Omental fat pad (tissue), 3 donors: ENCODE measurements at regions not wholly inside any gene's neighbourhood (a gene's known extent, or its start where the extent isn't known, plus 50 kb on each side); places are given as distances from the start of the nearest gene placed in this dataset.

Source experiments
- ATAC-seq: fragments of 150-250 bp; one replicate; pipeline ENCODE4 v1.9.1; 2016; ENCODE audit warnings: mild to moderate bottlenecking, moderate library complexity; ENCODE audit not compliant: low FRiP score
- DNase-seq: peaks from one replicate; pipeline ENCODE4 v3.0.0-alpha.2; 2019; ENCODE audit warnings: low spot score
- TF ChIP-seq, protein P1 (sequence below), 3 donors: fragments of 450-650 bp; IDR thresholded peaks; one replicate each; pipeline ENCODE4 v1.5.1; 2016 to 2017; ENCODE audit warnings: antibody characterized with exemption in 3 of 3, mild to moderate bottlenecking in 3 of 3, moderate library complexity in 2 of 3

DNA sequence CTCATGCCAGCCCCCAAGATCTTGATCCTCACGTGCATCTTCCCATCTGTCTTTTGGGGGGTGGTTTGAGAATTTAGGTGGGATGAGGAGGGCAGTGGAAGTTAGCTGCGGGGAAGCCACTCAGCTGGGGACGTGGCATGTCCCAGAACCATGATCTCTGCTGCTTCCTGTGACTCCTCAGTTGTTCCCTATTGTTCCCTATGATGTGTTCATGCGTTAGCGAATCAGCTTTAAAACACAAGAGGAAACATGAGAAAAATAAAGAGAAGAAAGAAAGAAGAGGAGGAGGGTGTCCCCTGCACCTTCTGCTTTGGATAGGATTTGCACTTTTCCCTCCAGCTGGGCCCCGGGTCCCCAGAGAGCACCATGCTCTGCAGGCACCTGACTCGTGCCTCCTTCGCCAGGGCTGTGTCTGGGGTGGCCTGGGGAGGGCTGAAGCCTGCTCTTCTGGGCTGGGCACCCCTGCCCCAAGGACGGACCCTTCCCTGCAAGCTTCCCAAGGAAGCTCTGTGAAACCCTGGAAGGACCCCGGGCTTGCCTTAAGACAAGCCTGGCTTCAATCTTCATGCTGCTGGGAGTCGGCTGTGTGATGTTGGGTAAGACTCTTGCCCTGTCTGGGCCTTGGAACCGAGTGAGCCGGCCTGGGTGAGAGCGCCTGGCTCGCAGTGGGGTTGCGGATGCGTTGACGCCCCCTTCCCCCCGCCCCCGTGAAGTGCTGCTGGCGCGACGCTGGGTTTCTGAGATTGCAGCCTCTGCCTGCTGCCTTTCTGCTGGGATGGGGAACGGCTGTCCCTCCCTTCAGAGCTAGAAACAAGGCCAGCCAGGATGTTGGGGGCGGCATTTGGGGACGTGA lies 62.8 kb upstream of the CIBAR2 start:
- no peak for ATAC-seq
- no peak for DNase-seq
- TF ChIP-seq, protein P1, sequence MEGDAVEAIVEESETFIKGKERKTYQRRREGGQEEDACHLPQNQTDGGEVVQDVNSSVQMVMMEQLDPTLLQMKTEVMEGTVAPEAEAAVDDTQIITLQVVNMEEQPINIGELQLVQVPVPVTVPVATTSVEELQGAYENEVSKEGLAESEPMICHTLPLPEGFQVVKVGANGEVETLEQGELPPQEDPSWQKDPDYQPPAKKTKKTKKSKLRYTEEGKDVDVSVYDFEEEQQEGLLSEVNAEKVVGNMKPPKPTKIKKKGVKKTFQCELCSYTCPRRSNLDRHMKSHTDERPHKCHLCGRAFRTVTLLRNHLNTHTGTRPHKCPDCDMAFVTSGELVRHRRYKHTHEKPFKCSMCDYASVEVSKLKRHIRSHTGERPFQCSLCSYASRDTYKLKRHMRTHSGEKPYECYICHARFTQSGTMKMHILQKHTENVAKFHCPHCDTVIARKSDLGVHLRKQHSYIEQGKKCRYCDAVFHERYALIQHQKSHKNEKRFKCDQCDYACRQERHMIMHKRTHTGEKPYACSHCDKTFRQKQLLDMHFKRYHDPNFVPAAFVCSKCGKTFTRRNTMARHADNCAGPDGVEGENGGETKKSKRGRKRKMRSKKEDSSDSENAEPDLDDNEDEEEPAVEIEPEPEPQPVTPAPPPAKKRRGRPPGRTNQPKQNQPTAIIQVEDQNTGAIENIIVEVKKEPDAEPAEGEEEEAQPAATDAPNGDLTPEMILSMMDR (IDR thresholded peaks at IDR 0.05), result no peak

DNA sequence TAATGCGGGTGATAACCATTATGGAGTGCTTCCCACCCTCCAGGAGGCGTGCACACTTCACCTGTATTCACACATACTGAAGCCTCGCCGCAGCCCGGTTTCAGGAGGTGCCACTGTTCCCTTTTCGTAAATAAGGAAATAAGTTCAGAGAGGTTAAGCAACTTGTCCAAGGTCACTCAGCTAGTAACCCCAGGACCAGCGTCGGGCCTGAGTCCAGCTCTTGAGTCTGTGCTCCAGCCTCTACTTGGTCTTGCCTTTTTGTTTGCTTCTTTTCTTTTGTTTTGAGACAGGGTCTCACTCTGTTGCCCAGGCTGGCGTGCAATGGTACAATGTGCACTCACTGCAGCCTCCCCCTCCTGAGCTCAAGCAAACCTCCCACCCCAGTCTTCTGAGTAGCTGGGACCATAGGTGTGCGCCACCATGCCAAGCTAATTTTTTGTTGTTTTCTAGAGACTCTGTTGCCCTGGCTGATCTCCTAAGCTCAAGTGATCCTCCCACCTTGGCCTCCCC lies 63.5 kb upstream of the CIBAR2 start:
- no peak for DNase-seq
- ATAC-seq, result no peak
- TF ChIP-seq, protein P1 (IDR thresholded peaks at IDR 0.05), result no peak

DNA sequence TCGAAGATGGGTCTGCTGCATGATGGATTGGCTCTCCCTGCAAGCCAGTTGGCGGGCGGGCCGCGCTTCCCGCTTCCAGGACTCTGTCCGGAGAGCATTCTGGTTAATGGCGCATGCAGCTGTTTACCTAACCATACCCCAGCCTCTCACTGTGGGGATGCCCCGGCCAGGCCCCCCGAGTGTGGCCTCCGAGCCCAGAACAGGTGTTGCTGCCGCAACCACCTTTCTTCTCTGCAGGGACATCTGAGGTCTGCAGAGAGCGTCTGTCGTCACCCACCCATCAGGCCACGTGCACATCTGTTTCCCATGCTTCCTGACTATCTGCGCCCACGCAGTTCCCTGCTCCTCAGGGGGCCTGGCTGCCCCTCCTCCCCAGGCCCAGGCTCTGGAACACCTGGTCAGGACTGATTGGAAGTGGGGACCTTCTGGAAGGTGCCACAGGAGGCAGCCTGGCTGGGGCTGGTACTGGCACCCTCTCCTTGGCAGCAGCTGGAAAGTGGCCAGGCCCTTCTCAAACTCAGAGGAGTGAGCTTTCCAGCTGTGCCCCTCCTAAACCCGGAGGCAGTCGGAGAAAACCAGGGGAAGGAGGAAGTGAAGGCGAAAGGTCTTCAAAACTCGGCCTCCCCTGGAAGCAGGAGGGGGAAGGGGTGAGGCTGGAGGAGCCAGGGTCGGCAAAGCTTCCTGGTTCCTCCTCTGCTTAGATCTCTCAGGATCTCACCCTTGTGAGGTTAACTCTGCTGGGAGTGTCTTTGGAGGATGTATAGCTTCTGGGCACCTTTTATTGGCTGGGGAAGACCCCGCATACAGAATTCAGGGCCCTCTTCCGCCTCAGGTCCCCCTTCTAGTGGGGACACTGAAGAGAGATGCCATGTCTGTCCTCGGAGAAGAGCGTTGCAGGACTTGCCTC lies 64.5 kb upstream of the CIBAR2 start:
- no peak for ATAC-seq
- TF ChIP-seq, protein P1 (IDR thresholded peaks at IDR 0.05), result no peak
- DNase-seq, result no peak

GRCh38 chr16:85177448-85177846 lies 65.2 kb upstream of the CIBAR2 start:
- TF ChIP-seq, protein P1 (IDR thresholded peaks at IDR 0.05), result no peak

DNA sequence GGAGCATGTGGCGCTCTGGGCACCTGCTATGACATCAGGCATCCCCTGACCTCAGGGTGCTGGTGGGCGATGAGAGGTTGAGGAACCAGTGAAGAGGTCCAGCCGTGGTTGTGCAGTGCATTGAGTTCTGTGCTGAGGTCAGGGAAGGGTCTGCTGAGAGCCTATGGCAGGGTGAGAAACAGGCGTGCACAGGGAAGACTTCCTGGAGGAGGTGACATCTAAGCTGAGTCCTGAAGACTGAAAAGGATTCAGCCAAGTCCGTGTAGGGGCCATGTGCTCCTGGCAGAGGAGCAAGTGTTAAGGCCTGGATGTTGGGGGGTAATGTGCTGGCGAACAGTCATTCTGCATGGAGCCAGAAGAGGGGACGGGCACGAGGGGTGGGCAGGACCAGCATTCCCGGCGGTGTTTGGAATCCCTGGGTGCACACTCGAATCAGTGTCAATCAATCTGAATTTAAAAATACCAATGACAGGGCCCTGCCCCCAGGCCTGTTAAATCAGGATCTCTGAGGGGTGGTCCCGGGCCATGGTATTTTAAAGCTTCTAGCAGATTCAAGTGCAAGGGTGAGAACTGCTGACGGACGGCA lies 65.8 kb upstream of the CIBAR2 start:
- ATAC-seq, result no peak
- TF ChIP-seq, protein P1 (IDR thresholded peaks at IDR 0.05), result no peak
- no peak for DNase-seq

More at GRCh38 chr16:85177448-85177846, 65.2 kb upstream of the CIBAR2 start:
- ATAC-seq, result no peak
- DNase-seq, result no peak

- DNase-seq, result no peak
- no peak for ATAC-seq
- TF ChIP-seq, protein P1 (IDR thresholded peaks at IDR 0.05), result no peak
Observed at GRCh38 chr16:85178596-85178995, 66.3 kb upstream of the CIBAR2 start.
